GM12878 (cell line): ENCODE measurements at regions not wholly inside any gene's neighbourhood (a gene's known extent, or its start where the extent isn't known, plus 50 kb on each side); places are given as distances from the start of the nearest gene placed in this dataset.

Experiments used
- ATAC-seq: fragments of 200-7000 bp; cut with Tn5 transposase; 3 replicates; pipeline ENCODE4 v1.9.1; 2020; ENCODE audit warnings: mild to moderate bottlenecking, moderate library complexity
- BruUV-seq: library from RNA; stranded (reverse); fragments of 400-500 nt; replicated peaks from 2 replicates; lab custom pipeline; 2021; lab: Mats Ljungman, UMichigan
- CTCF ChIA-PET: fragments of 300-600 bp; sonication (Branson Sonifier 250); formaldehyde crosslinking; extraction: SDS; loops from one replicate; lab custom pipeline; 2021; ENCODE audit warnings: inconsistent platforms; lab: Yijun Ruan, JAX
- POLR2A ChIA-PET: fragments of 350-600 bp; formaldehyde crosslinking; extraction: SDS; loops from one replicate; lab custom pipeline; 2021; ENCODE audit warnings: inconsistent platforms; lab: Charles Lee
- RAD21 ChIA-PET: fragments of 300-600 bp; sonication (Branson Sonifier 250); formaldehyde crosslinking; loops from one replicate; lab custom pipeline; 2023; ENCODE audit warnings: antibody characterized with exemption; ENCODE audit not compliant: unreplicated experiment; lab: Charles Lee
- SMC1A ChIA-PET: fragments of 300-600 bp; sonication (Branson Sonifier 250); formaldehyde crosslinking; loops from one replicate; lab custom pipeline; 2023; ENCODE audit not compliant: unreplicated experiment, uncharacterized antibody; lab: Charles Lee
- DNase-seq: peaks from one replicate; pipeline ENCODE4 v3.0.0-alpha.2; 2011; ENCODE audit warnings: low read depth, low spot score
- FAIRE-seq: peaks from 3 replicates; lab custom pipeline; 2011; peaks lifted over from hg19 to GRCh38; lab: Jason Lieb, UNC
- H2AFZ ChIP-seq: 2 replicates; pipeline ENCODE4 v1.6.0; 2011; ENCODE audit warnings: low read depth, low read length, control low read depth; ENCODE audit not compliant: control insufficient read depth
- H3K27ac ChIP-seq: 2 replicates; pipeline ENCODE4 v1.5.1; 2011; ENCODE audit warnings: control low read depth; ENCODE audit not compliant: control insufficient read depth, insufficient read depth
- H3K27me3 ChIP-seq, 2 experiments: replicated peaks in 1 of 2; 2 replicates each; pipeline versions ENCODE4 v1.6.0 to v1.6.1; 2011; ENCODE audit warnings: low read length in 1 of 2; ENCODE audit not compliant: control insufficient read depth in 2 of 2, insufficient read depth in 2 of 2
- H3K36me3 ChIP-seq, 2 experiments: 2 replicates each; pipeline ENCODE4 v1.5.1; 2011; ENCODE audit warnings: low read length in 1 of 2; ENCODE audit not compliant: control insufficient read depth in 2 of 2, insufficient read depth in 2 of 2
- H3K4me1 ChIP-seq: 2 replicates; pipeline ENCODE4 v1.6.1; 2011; ENCODE audit warnings: mild to moderate bottlenecking, low read length, moderate library complexity, mixed read lengths; ENCODE audit not compliant: control insufficient read depth, insufficient read depth
- H3K4me2 ChIP-seq: 2 replicates; pipeline ENCODE4 v1.6.0; 2011; ENCODE audit warnings: control low read depth; ENCODE audit not compliant: control insufficient read depth, insufficient read depth
- H3K4me3 ChIP-seq: fragments of 200-600 bp; sonication (generic); 2 replicates; pipeline ENCODE4 v1.5.1; 2016
- H3K79me2 ChIP-seq: 2 replicates; pipeline ENCODE4 v1.6.0; 2011; ENCODE audit warnings: low read length; ENCODE audit not compliant: control insufficient read depth, insufficient read depth
- H3K9ac ChIP-seq: 2 replicates; pipeline ENCODE4 v1.8.0; 2011; ENCODE audit warnings: low read length, control low read depth, mixed read lengths; ENCODE audit not compliant: control insufficient read depth, insufficient read depth
- H3K9me3 ChIP-seq: replicated peaks from 3 replicates; pipeline ENCODE4 v1.5.1; 2011; ENCODE audit warnings: mild to moderate bottlenecking, low read length; ENCODE audit not compliant: control insufficient read depth, insufficient read depth
- H4K20me1 ChIP-seq: 2 replicates; pipeline ENCODE4 v1.6.0; 2011; ENCODE audit not compliant: control insufficient read depth, insufficient read depth
- E2F4 ChIP-seq: IDR thresholded peaks from 2 replicates; pipeline ENCODE4 v1.6.1; 2012; ENCODE audit warnings: low read depth, low read length, improper control_type of control experiment
- E2F8 ChIP-seq: fragments of 450-650 bp; IDR thresholded peaks from 2 replicates; pipeline ENCODE4 v1.6.1; 2018; ENCODE audit warnings: mild to moderate bottlenecking, low read depth, moderate library complexity; ENCODE audit not compliant: partially characterized antibody
- EP300 ChIP-seq, 2 experiments: fragments of 150-350 bp in 1 of 2; IDR thresholded peaks; 2 replicates each; pipeline ENCODE4 v1.6.1; 2011 to 2012; ENCODE audit warnings: low read depth in 2 of 2, low read length in 2 of 2, borderline replicate concordance in 1 of 2, improper control_type of control experiment in 1 of 2, inconsistent platforms in 1 of 2; ENCODE audit not compliant: control insufficient read depth in 1 of 2
- EZH2 ChIP-seq: IDR thresholded peaks from 2 replicates; pipeline ENCODE4 v1.6.1; 2012; ENCODE audit warnings: low read depth, mild to moderate bottlenecking, control low read depth, inconsistent platforms, low read length, borderline replicate concordance; ENCODE audit not compliant: control insufficient read depth
- IRF3 ChIP-seq: fragments of 450-650 bp; IDR thresholded peaks from 2 replicates; pipeline ENCODE4 v1.6.1; 2014; ENCODE audit warnings: mild to moderate bottlenecking
- NFYA ChIP-seq: IDR thresholded peaks from 2 replicates; pipeline ENCODE4 v1.6.1; 2011; ENCODE audit warnings: low read depth, mild to moderate bottlenecking, low read length, improper control_type of control experiment, borderline replicate concordance
- RBBP5 ChIP-seq: fragments of 200-600 bp; sonication (generic); conservative IDR thresholded peaks from 2 replicates; pipeline ENCODE4 v1.6.1; 2016
- SMC3 ChIP-seq: IDR thresholded peaks from 2 replicates; pipeline ENCODE4 v1.6.1; 2011; ENCODE audit warnings: low read length, improper control_type of control experiment, borderline replicate concordance
- SP1 ChIP-seq: IDR thresholded peaks from one replicate; pipeline ENCODE4 v1.6.1; 2011; ENCODE audit warnings: low read depth, low read length
- TCF12 ChIP-seq: IDR thresholded peaks from 2 replicates; pipeline ENCODE4 v1.6.1; 2011; ENCODE audit warnings: low read depth, mild to moderate bottlenecking, low read length
- ZNF207 ChIP-seq: fragments of 450-650 bp; IDR thresholded peaks from 2 replicates; pipeline ENCODE4 v1.6.1; 2014; ENCODE audit warnings: antibody characterized with exemption, mild to moderate bottlenecking, borderline replicate concordance
- ZNF384 ChIP-seq: IDR thresholded peaks from 2 replicates; pipeline ENCODE4 v1.6.1; 2012; ENCODE audit warnings: low read depth, mild to moderate bottlenecking, low read length, improper control_type of control experiment, borderline replicate concordance
- WGBS: methylation state at CpG from one replicate; pipeline ENCODE4 v1.1.6; 2016; ENCODE audit warnings: low lambda C conversion rate; ENCODE audit not compliant: insufficient replicate concordance, insufficient coverage; ENCODE audit errors: missing lambda C conversion rate; 5-methylcytosine and 5-hydroxymethylcytosine counted together
- in situ Hi-C: fragments of 300-500 bp; cut with MboI; formaldehyde crosslinking; loops from 9 replicates; pipeline ENCODE4 v1.14.3; 2018; ENCODE audit warnings: mixed read lengths
- intact Hi-C: fragments of 100-400 bp; cut with micrococcal nuclease; formaldehyde crosslinking; loops from one replicate; pipeline ENCODE4 v1.14.2; 2022; ENCODE audit not compliant: unreplicated experiment

- no peak overlapping the region for H3K9ac ChIP-seq
- no peak for TF ChIP-seq EZH2
- TF ChIP-seq E2F4: no peak
- TF ChIP-seq TCF12: no peak
- TF ChIP-seq, all 136 proteins: peak for 0
- no peak overlapping the region for H3K4me3 ChIP-seq
- no peak overlapping the region for H3K27ac ChIP-seq
- FAIRE-seq (no peak), ATAC-seq (no peak), DNase-seq (no peak)
- H3K27me3 ChIP-seq: no peaks in the 10 kb centered on the region
- ChIA-PET SMC1A (interaction anchor here (1.8 to 2.2 kb wide), 2 partner anchors 10 to 11 kb away, joined by 6 to 9 read pairs; no protein-coding TSS in a partner anchor), POLR2A (interaction anchor here (0.6 to 1.9 kb wide), 2 partner anchors 13 to 431 kb away, joined by 4 to 6 read pairs; no protein-coding TSS in a partner anchor), CTCF (interaction anchor here (0.7 to 0.9 kb wide), 2 partner anchors 10 to 11 kb away, joined by 3 read pairs; no protein-coding TSS in a partner anchor), RAD21 (interaction anchor here (0.6 to 1.6 kb wide), 3 partner anchors 9 to 157 kb away, joined by 3 to 4 read pairs (median 3); no protein-coding TSS in a partner anchor)
- H3K4me1 ChIP-seq: no peaks in the 10 kb centered on the region
- H3K9me3 ChIP-seq: no peaks in the 10 kb centered on the region
- no TSS peak for BruUV-seq
- no peak overlapping the region for H3K4me2 ChIP-seq
- no peaks in the 10 kb centered on the region for H3K79me2 ChIP-seq
- H2AFZ ChIP-seq: no peak overlapping the region
- no peaks in the 10 kb centered on the region for H3K36me3 ChIP-seq
- H4K20me1 ChIP-seq: no peaks in the 10 kb centered on the region
- intact Hi-C loops: no loop called here
- in situ Hi-C loops: no loop called here
- 0% methylated on average over 1 of the region's 1 CpG for WGBS
These were observed 282.0 kb downstream of the SEC23IP start for GRCh38 chr10:120174491-120174890.

- H3K79me2 ChIP-seq: no peaks in the 10 kb centered on the region
- RAD21 ChIA-PET: no interaction called here
- H3K36me3 ChIP-seq: no peaks in the 10 kb centered on the region
- no peaks in the 10 kb centered on the region for H3K4me1 ChIP-seq
- CTCF ChIA-PET: no interaction called here
- H3K27ac ChIP-seq: no peak overlapping the region
- H3K4me2 ChIP-seq: no peak overlapping the region
- POLR2A ChIA-PET: no interaction called here
- no peak for FAIRE-seq
- no peaks in the 10 kb centered on the region for H4K20me1 ChIP-seq
- H3K9me3 ChIP-seq: no peaks in the 10 kb centered on the region
- no peak for ATAC-seq
- H2AFZ ChIP-seq: no peak overlapping the region
- no peak overlapping the region for H3K4me3 ChIP-seq
- BruUV-seq: no TSS peak
- intact Hi-C loops (no loop called here), in situ Hi-C loops (no loop called here)
- 39% methylated on average over 10 of the region's 10 CpGs for WGBS
- SMC1A ChIA-PET: no interaction called here
- no peaks in the 10 kb centered on the region; a peak in 1 of 4 replicates for H3K27me3 ChIP-seq
- DNase-seq: no peak
- no peak overlapping the region for H3K9ac ChIP-seq
- no peak for TF ChIP-seq ZNF207
- no peak for TF ChIP-seq E2F8
- TF ChIP-seq NFYA: no peak
- TF ChIP-seq RBBP5: no peak
- no peak for TF ChIP-seq ZNF384
- TF ChIP-seq SMC3: no peak
- no peak for TF ChIP-seq IRF3
- TF ChIP-seq SP1: no peak
- TF ChIP-seq EP300 (IDR thresholded peaks at IDR 0.05; ENCODE audit: borderline replicate concordance in 1 of 2, control insufficient read depth in 1 of 2, low read depth in 2 of 2, low read length in 2 of 2): no peak
These were observed 279.7 kb upstream of the PLPP4 start for GRCh38 chr10:120177330-120177729.
